ENCODE measurements at regions not wholly inside any gene's neighbourhood (a gene's known extent, or its start where the extent isn't known, plus 50 kb on each side); places are given as distances from the start of the nearest gene placed in this dataset.

GRCh38 chr12:111267144-111267543, 101.8 kb downstream of the PHETA1 start:
- TF ChIP-seq EP300 (IDR thresholded peaks at IDR 0.05) = no peak
- TF ChIP-seq POLR2A (IDR thresholded peaks at IDR 0.05; ENCODE audit: low read length) = no peak
- TF ChIP-seq RAD21 (conservative IDR thresholded peaks at IDR 0.05 in 1 of 2, IDR thresholded peaks at IDR 0.05 in 1 of 2) = no peak
- TF ChIP-seq CTCF (IDR thresholded peaks at IDR 0.05) = no peak
- no peak for TF ChIP-seq RCOR1 (IDR thresholded peaks at IDR 0.05; ENCODE audit: low read depth, low read length)
- no peak for TF ChIP-seq POLR2AphosphoS2 (conservative IDR thresholded peaks at IDR 0.05; ENCODE audit: low read length)
- TF ChIP-seq SREBF2 (IDR thresholded peaks at IDR 0.05) = no peak
- TF ChIP-seq, protein P1, sequence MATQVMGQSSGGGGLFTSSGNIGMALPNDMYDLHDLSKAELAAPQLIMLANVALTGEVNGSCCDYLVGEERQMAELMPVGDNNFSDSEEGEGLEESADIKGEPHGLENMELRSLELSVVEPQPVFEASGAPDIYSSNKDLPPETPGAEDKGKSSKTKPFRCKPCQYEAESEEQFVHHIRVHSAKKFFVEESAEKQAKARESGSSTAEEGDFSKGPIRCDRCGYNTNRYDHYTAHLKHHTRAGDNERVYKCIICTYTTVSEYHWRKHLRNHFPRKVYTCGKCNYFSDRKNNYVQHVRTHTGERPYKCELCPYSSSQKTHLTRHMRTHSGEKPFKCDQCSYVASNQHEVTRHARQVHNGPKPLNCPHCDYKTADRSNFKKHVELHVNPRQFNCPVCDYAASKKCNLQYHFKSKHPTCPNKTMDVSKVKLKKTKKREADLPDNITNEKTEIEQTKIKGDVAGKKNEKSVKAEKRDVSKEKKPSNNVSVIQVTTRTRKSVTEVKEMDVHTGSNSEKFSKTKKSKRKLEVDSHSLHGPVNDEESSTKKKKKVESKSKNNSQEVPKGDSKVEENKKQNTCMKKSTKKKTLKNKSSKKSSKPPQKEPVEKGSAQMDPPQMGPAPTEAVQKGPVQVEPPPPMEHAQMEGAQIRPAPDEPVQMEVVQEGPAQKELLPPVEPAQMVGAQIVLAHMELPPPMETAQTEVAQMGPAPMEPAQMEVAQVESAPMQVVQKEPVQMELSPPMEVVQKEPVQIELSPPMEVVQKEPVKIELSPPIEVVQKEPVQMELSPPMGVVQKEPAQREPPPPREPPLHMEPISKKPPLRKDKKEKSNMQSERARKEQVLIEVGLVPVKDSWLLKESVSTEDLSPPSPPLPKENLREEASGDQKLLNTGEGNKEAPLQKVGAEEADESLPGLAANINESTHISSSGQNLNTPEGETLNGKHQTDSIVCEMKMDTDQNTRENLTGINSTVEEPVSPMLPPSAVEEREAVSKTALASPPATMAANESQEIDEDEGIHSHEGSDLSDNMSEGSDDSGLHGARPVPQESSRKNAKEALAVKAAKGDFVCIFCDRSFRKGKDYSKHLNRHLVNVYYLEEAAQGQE (IDR thresholded peaks at IDR 0.05) = no peak

Data from A549 (cell line).